ENCODE measurements at regions not wholly inside any gene's neighbourhood (a gene's known extent, or its start where the extent isn't known, plus 50 kb on each side); places are given as distances from the start of the nearest gene placed in this dataset.

DNA sequence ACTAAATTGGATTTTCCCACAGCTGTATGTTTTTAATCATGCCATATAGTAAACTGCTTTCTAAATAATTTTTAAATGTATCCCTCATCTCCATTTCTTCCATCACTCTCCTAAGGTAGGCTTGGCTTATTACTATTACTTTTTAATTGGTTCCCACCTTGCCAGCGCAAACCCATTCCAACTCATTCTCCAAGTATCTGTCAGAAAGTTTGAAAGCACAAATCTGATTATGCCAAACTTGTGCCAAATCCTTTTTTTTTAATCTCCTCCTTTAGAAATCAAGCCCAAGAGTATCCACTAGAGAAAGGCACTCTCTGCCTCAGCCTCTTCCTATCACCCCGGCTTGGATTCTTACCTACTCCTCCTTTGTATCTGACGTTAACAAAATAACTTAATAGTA, 784.5 kb downstream of the TBL1XR1 start (continued):
- no peak for TF ChIP-seq ZBTB49 (CRISPR knock-in tag; IDR thresholded peaks at IDR 0.05; ENCODE audit: borderline replicate concordance)

GRCh38 chr3:176403531-176403930, 793.8 kb downstream of the TBL1XR1 start:
- no peak for DNase-seq (ENCODE audit: extremely low read depth in 1 of 4, low spot score in 3 of 4)
- ATAC-seq = no peak
- Histone ChIP-seq H4K20me1 (replicated peaks; ENCODE audit: control insufficient read depth, insufficient read depth, low read length) (no peaks in the 10 kb centered on the region), H3K79me2 (ENCODE audit: control insufficient read depth, insufficient read depth, low read length) (no peaks in the 10 kb centered on the region), H3K9me3 (replicated peaks; ENCODE audit: control insufficient read depth, insufficient read depth, low read depth, low read length) (no peaks in the 10 kb centered on the region), H3K9me1 (ENCODE audit: control insufficient read depth, insufficient read depth, low read length) (no peaks in the 10 kb centered on the region), H3K4me1 (replicated peaks in 1 of 2; ENCODE audit: control insufficient read depth in 2 of 2, insufficient read depth in 2 of 2, low read length in 2 of 2) (no peaks in the 10 kb centered on the region), H2AFZ (ENCODE audit: low read depth, low read length) (no peak overlapping the region), H3K4me3 (no peak overlapping the region), H3K27me3 (ENCODE audit: control insufficient read depth in 2 of 2, insufficient read depth in 2 of 2, low read length in 2 of 2) (no peaks in the 10 kb centered on the region), H3K4me2 (ENCODE audit: insufficient read depth, low read length) (no peak overlapping the region), H3K36me3 (ENCODE audit: control insufficient read depth, insufficient read depth, low read length) (no peaks in the 10 kb centered on the region), H3K9ac (ENCODE audit: insufficient read depth in 1 of 2, low read depth in 2 of 2, low read length in 2 of 2) (no peak overlapping the region), H3K27ac (ENCODE audit: extremely low read depth, low read depth, low read length) (no peak overlapping the region)
- no TSS peak for BruUV-seq (replicated peaks)
- no peak for FAIRE-seq
- in situ Hi-C loops (cut with MboI) (no loop called here), intact Hi-C loops (cut with micrococcal nuclease) (no loop called here)
- 0% methylated on average over 1 of the region's 1 CpG for WGBS (ENCODE audit: insufficient coverage, low coverage, missing lambda C conversion rate)
- POLR2A ChIA-PET = no interaction called here
- CTCF ChIA-PET (ENCODE audit: low intra/inter-chr PET ratio) = no interaction called here
- TF ChIP-seq BCL6 (CRISPR knock-in tag; IDR thresholded peaks at IDR 0.05) (no peak), HCFC1 (IDR thresholded peaks at IDR 0.05; ENCODE audit: low read depth, low read length) (no peak), ZBTB34 (CRISPR knock-in tag; IDR thresholded peaks at IDR 0.05) (no peak), ZNF592 (IDR thresholded peaks at IDR 0.05) (no peak), YBX1 (IDR thresholded peaks at IDR 0.05) (no peak), PRPF4 (IDR thresholded peaks at IDR 0.05; ENCODE audit: insufficient read depth, low read depth, low read length, poor library complexity, severe bottlenecking) (no peak), CREB5 (CRISPR knock-in tag; IDR thresholded peaks at IDR 0.05) (no peak)
- TF ChIP-seq, protein P1, sequence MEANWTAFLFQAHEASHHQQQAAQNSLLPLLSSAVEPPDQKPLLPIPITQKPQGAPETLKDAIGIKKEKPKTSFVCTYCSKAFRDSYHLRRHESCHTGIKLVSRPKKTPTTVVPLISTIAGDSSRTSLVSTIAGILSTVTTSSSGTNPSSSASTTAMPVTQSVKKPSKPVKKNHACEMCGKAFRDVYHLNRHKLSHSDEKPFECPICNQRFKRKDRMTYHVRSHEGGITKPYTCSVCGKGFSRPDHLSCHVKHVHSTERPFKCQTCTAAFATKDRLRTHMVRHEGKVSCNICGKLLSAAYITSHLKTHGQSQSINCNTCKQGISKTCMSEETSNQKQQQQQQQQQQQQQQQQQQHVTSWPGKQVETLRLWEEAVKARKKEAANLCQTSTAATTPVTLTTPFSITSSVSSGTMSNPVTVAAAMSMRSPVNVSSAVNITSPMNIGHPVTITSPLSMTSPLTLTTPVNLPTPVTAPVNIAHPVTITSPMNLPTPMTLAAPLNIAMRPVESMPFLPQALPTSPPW (CRISPR knock-in tag; IDR thresholded peaks at IDR 0.05) = no peak

Data from K562 (cell line).